Activated B cell treated with CpG ODN at 0.5 μM for 24 hours (primary cell): ENCODE measurements at regions not wholly inside any gene's neighbourhood (a gene's known extent, or its start where the extent isn't known, plus 50 kb on each side); places are given as distances from the start of the nearest gene placed in this dataset.
"Not testable (repeated sequence)": the region's sequence is repeated elsewhere in the genome, so short reads cannot be mapped to it uniquely, and the experiment has no call there.

ENCODE experiments used
- ATAC-seq: fragments of 200-7000 bp; cut with Tn5 transposase; one replicate; pipeline ENCODE4 v1.10.0; 2021; ENCODE audit warnings: low read depth, mild to moderate bottlenecking, moderate library complexity
- CTCF ChIA-PET: fragments of 350-600 bp; sonication (Branson Sonifier 250); formaldehyde crosslinking; loops from one replicate; lab custom pipeline; 2021; ENCODE audit warnings: antibody characterized with exemption; lab: Charles Lee
- POLR2A ChIA-PET: fragments of 350-600 bp; sonication (Branson Sonifier 250); formaldehyde crosslinking; loops from one replicate; lab custom pipeline; 2021; ENCODE audit warnings: antibody characterized with exemption; lab: Charles Lee
- DNase-seq: peaks from one replicate; pipeline ENCODE4 v3.0.0; 2022
- H3K27ac Mint-ChIP-seq: one replicate; pipeline ENCODE4 v1.8.0; 2020; ENCODE audit warnings: mixed read lengths
- H3K27me3 Mint-ChIP-seq: one replicate; pipeline ENCODE4 v1.8.0; 2021; ENCODE audit warnings: mixed read lengths
- H3K36me3 Mint-ChIP-seq: one replicate; pipeline ENCODE4 v1.8.0; 2021; ENCODE audit warnings: low read depth, mixed read lengths
- H3K4me1 Mint-ChIP-seq: one replicate; pipeline ENCODE4 v1.8.0; 2021; ENCODE audit warnings: mixed read lengths
- H3K4me3 Mint-ChIP-seq: one replicate; pipeline ENCODE4 v1.8.0; 2020; ENCODE audit warnings: mild to moderate bottlenecking, mixed read lengths
- H3K9me3 Mint-ChIP-seq: one replicate; pipeline ENCODE4 v1.8.0; 2020; ENCODE audit warnings: mixed read lengths
- CTCF ChIP-seq: fragments of 200-600 bp; IDR thresholded peaks from one replicate; pipeline ENCODE4 v1.8.0; 2022; ENCODE audit warnings: antibody characterized with exemption, mild to moderate bottlenecking
- intact Hi-C: fragments of 100-400 bp; cut with micrococcal nuclease; formaldehyde crosslinking; loops from one replicate; pipeline ENCODE4 v1.15.1; 2024

GRCh38 chrX:5695971-5696370, 532.7 kb downstream of the NLGN4X start:
- no peak overlapping the region for H3K27ac Mint-ChIP-seq
- no peak for DNase-seq
- H3K4me3 Mint-ChIP-seq = no peak overlapping the region
- H3K4me1 Mint-ChIP-seq = no peaks in the 10 kb centered on the region
- intact Hi-C loops = no loop called here
- CTCF ChIA-PET = no interaction called here
- POLR2A ChIA-PET = no interaction called here
- H3K9me3 Mint-ChIP-seq = no peaks in the 10 kb centered on the region
- no peaks in the 10 kb centered on the region for H3K27me3 Mint-ChIP-seq
- H3K36me3 Mint-ChIP-seq = no peaks in the 10 kb centered on the region
- no peak for ATAC-seq
- TF ChIP-seq CTCF = no peak

GRCh38 chrX:5683996-5684395, 544.7 kb downstream of the NLGN4X start:
- H3K4me1 Mint-ChIP-seq = no peaks in the 10 kb centered on the region

GRCh38 chrX:5681159-5681558, 547.5 kb downstream of the NLGN4X start:
- no peak overlapping the region for H3K4me3 Mint-ChIP-seq
- H3K4me1 Mint-ChIP-seq = no peaks in the 10 kb centered on the region
- ATAC-seq (no peak), DNase-seq (no peak)
- TF ChIP-seq CTCF = no peak
- intact Hi-C loops = no loop called here
- H3K27me3 Mint-ChIP-seq = no peaks in the 10 kb centered on the region
- POLR2A ChIA-PET = no interaction called here
- H3K9me3 Mint-ChIP-seq = peaks cover 2% of the 10 kb centered on the region
- CTCF ChIA-PET = no interaction called here
- no peaks in the 10 kb centered on the region for H3K36me3 Mint-ChIP-seq
- H3K27ac Mint-ChIP-seq = no peak overlapping the region

More at GRCh38 chrX:5683996-5684395, 544.7 kb downstream of the NLGN4X start:
- DNase-seq (no peak), ATAC-seq (no peak)
- Mint-ChIP-seq H3K27me3 (no peaks in the 10 kb centered on the region), H3K4me3 (no peak overlapping the region), H3K36me3 (no peaks in the 10 kb centered on the region), H3K9me3 (peaks cover 2% of the 10 kb centered on the region), H3K27ac (no peak overlapping the region)
- intact Hi-C loops = no loop called here
- CTCF ChIA-PET = no interaction called here
- POLR2A ChIA-PET = no interaction called here
- TF ChIP-seq CTCF = no peak

- Mint-ChIP-seq H3K9me3 (no peaks in the 10 kb centered on the region), H3K36me3 (no peaks in the 10 kb centered on the region), H3K4me1 (no peaks in the 10 kb centered on the region), H3K4me3 (no peak overlapping the region), H3K27ac (no peak overlapping the region), H3K27me3 (no peaks in the 10 kb centered on the region)
- ChIA-PET CTCF (no interaction called here), POLR2A (no interaction called here)
- intact Hi-C loops = no loop called here
- no peak for TF ChIP-seq CTCF
- DNase-seq (no peak), ATAC-seq (no peak)
Observed at GRCh38 chrX:5674036-5674435, 554.6 kb downstream of the NLGN4X start.

GRCh38 chrX:5672099-5672498, 556.6 kb downstream of the NLGN4X start:
- Mint-ChIP-seq H3K27me3 (no peaks in the 10 kb centered on the region), H3K4me1 (no peaks in the 10 kb centered on the region), H3K27ac (no peak overlapping the region), H3K9me3 (no peaks in the 10 kb centered on the region), H3K4me3 (no peak overlapping the region), H3K36me3 (no peaks in the 10 kb centered on the region)
- no peak for TF ChIP-seq CTCF
- ChIA-PET CTCF (no interaction called here), POLR2A (no interaction called here)
- ATAC-seq = no peak
- intact Hi-C loops = no loop called here
- DNase-seq = no peak

GRCh38 chrX:5666689-5667088, 562.0 kb downstream of the NLGN4X start:
- H3K27ac Mint-ChIP-seq, intact Hi-C loops, H3K36me3 Mint-ChIP-seq, H3K4me3 Mint-ChIP-seq, CTCF ChIA-PET, H3K27me3 Mint-ChIP-seq, H3K9me3 Mint-ChIP-seq, ATAC-seq, POLR2A ChIA-PET, DNase-seq, H3K4me1 Mint-ChIP-seq: not testable (repeated sequence)
